Fibroblast of lung (primary cell): ENCODE measurements at regions not wholly inside any gene's neighbourhood (a gene's known extent, or its start where the extent isn't known, plus 50 kb on each side); places are given as distances from the start of the nearest gene placed in this dataset.
A peak's percentile ranks its signal among the peaks of the same experiment; 100 is the strongest.

Source experiments
- DNase-seq, 2 donors: peaks; one replicate each; pipeline versions ENCODE4 v3.0.0 to v3.0.0-alpha.2; 2010; ENCODE audit warnings: low read depth in 2 of 2
- H2AFZ ChIP-seq: 2 replicates; pipeline ENCODE4 v1.5.1; 2012; ENCODE audit warnings: low read length, control low read depth, inconsistent platforms
- H3K27ac ChIP-seq: 2 replicates; pipeline ENCODE4 v1.5.1; 2011; ENCODE audit warnings: low read length, control low read depth; ENCODE audit not compliant: insufficient read depth
- H3K27me3 ChIP-seq: 2 replicates; pipeline ENCODE4 v1.5.1; 2011; ENCODE audit warnings: mild to moderate bottlenecking, low read length; ENCODE audit not compliant: control insufficient read depth, insufficient read depth
- H3K36me3 ChIP-seq: 2 replicates; pipeline ENCODE4 v1.5.1; 2011; ENCODE audit warnings: low read length; ENCODE audit not compliant: control insufficient read depth, insufficient read depth
- H3K4me1 ChIP-seq: 2 replicates; pipeline ENCODE4 v1.5.1; 2011; ENCODE audit warnings: low read length; ENCODE audit not compliant: control insufficient read depth, insufficient read depth; ENCODE audit errors: extremely low read depth
- H3K4me2 ChIP-seq: 2 replicates; pipeline ENCODE4 v1.5.1; 2011; ENCODE audit warnings: low read length, control low read depth; ENCODE audit not compliant: insufficient read depth; ENCODE audit errors: extremely low read depth
- H3K4me3 ChIP-seq, 4 experiments: fragments of 200-600 bp in 1 of 4; sonication (generic) in 1 of 4; replicated peaks in 1 of 4; 2 replicates each; pipeline ENCODE4 v1.5.1; 2011 to 2016; ENCODE audit warnings: low read length in 4 of 4, low read depth in 3 of 4, mild to moderate bottlenecking in 3 of 4, control low read depth in 2 of 4, inconsistent platforms in 1 of 4, mixed read lengths in 1 of 4; ENCODE audit not compliant: insufficient read depth in 1 of 4; ENCODE audit errors: control extremely low read depth in 1 of 4
- H3K79me2 ChIP-seq: 2 replicates; pipeline ENCODE4 v1.5.1; 2012; ENCODE audit warnings: mild to moderate bottlenecking, low read length, inconsistent platforms; ENCODE audit not compliant: control insufficient read depth, insufficient read depth
- H3K9ac ChIP-seq: 2 replicates; pipeline ENCODE4 v1.5.1; 2011; ENCODE audit warnings: mild to moderate bottlenecking, low read length, control low read depth; ENCODE audit not compliant: insufficient read depth
- H3K9me3 ChIP-seq: 2 replicates; pipeline ENCODE4 v1.5.1; 2012; ENCODE audit warnings: low read depth, low read length; ENCODE audit not compliant: control insufficient read depth, insufficient read depth
- H4K20me1 ChIP-seq: 2 replicates; pipeline ENCODE4 v1.5.1; 2011; ENCODE audit warnings: low read length; ENCODE audit not compliant: control insufficient read depth, insufficient read depth; ENCODE audit errors: extremely low read depth
- CTCF ChIP-seq, 2 donors: IDR thresholded peaks in 1 of 2; conservative IDR thresholded peaks in 1 of 2; 1 replicate in 1 of 2; 2 replicates in 1 of 2; pipeline ENCODE4 v1.5.1; 2011 to 2012; ENCODE audit warnings: low read length in 2 of 2, control low read depth in 1 of 2, inconsistent platforms in 1 of 2, low read depth in 1 of 2, mild to moderate bottlenecking in 1 of 2
- EZH2 ChIP-seq: IDR thresholded peaks from 2 replicates; pipeline ENCODE4 v1.5.1; 2012; ENCODE audit warnings: low read length, control low read depth, mild to moderate bottlenecking; ENCODE audit errors: missing control alignments

GRCh38 chr16:63628812-63629211 lies 1493.1 kb downstream of the CDH11 start:
- no peaks in the 10 kb centered on the region for H3K4me1 ChIP-seq
- no peak overlapping the region for H3K4me3 ChIP-seq
- no peak overlapping the region for H3K4me2 ChIP-seq
- H3K79me2 ChIP-seq = no peaks in the 10 kb centered on the region
- H3K9me3 ChIP-seq = no peaks in the 10 kb centered on the region
- TF ChIP-seq EZH2 = no peak
- no peak for TF ChIP-seq CTCF (conservative IDR thresholded peaks at IDR 0.05 in 1 of 2, IDR thresholded peaks at IDR 0.05 in 1 of 2; ENCODE audit: low read depth in 1 of 2, low read length in 2 of 2)
- no peaks in the 10 kb centered on the region for H4K20me1 ChIP-seq
- H3K36me3 ChIP-seq = no peaks in the 10 kb centered on the region
- no peak overlapping the region for H3K9ac ChIP-seq
- no peak overlapping the region for H3K27ac ChIP-seq
- H2AFZ ChIP-seq = no peak overlapping the region
- H3K27me3 ChIP-seq = no peaks in the 10 kb centered on the region
- DNase-seq = no peak

DNA sequence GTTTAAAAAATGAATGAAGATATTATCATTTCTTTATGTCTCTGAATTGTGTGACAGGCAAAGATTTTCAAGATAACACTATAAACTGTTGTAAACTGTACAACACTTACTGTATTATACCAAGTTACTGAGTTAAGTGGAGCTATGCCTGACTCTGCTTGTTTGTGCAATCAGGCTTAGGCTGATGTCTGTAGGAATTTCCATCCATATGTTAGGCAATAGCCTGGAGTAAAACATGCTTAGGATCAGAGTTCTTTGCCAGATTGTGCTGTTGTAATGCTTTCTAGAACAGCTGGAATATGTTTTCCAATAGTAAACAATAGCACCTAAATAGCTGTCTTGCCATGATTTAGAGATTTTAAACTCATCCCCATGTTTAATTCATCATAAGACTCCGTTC lies 1496.7 kb downstream of the CDH11 start:
- Histone ChIP-seq H3K27ac (no peak overlapping the region), H3K79me2 (no peaks in the 10 kb centered on the region), H3K36me3 (no peaks in the 10 kb centered on the region), H4K20me1 (no peaks in the 10 kb centered on the region), H3K4me2 (no peak overlapping the region), H3K9ac (no peak overlapping the region), H3K4me3 (no peak overlapping the region), H2AFZ (no peak overlapping the region), H3K27me3 (no peaks in the 10 kb centered on the region), H3K4me1 (no peaks in the 10 kb centered on the region), H3K9me3 (no peaks in the 10 kb centered on the region)
- TF ChIP-seq CTCF (conservative IDR thresholded peaks at IDR 0.05 in 1 of 2, IDR thresholded peaks at IDR 0.05 in 1 of 2; ENCODE audit: low read depth in 1 of 2, low read length in 2 of 2) (no peak), EZH2 (no peak)
- DNase-seq = peak in 1 of 2 donors; percentile 50

DNA sequence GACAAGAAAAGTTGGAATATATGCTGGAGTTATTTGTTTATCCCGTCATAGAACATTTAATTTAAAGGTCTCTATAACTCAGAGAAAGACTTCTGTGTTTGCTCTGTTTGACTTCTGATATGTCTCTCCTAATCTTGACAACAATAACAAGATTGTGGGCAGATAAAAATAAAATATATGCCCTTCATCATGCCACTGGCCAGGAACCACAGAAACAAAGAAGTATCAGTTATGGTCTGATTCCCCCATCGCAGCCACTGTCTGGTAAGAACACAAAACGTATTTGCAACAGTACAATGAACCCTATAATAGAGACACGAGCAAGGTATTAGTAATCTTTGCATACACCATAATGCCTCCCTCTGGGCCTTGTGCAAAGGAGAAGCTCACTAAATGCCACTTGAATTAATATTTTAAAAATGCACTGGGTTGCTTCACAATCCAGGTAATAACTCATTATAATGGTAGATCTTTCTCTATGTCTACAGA lies 1498.3 kb downstream of the CDH11 start:
- no peaks in the 10 kb centered on the region for H3K27me3 ChIP-seq
- H3K4me1 ChIP-seq = no peaks in the 10 kb centered on the region
- DNase-seq = no peak
- H3K4me3 ChIP-seq = no peak overlapping the region
- no peak overlapping the region for H3K27ac ChIP-seq
- H3K9ac ChIP-seq = no peak overlapping the region
- H3K4me2 ChIP-seq = no peak overlapping the region
- H2AFZ ChIP-seq = no peak overlapping the region
- no peaks in the 10 kb centered on the region for H4K20me1 ChIP-seq
- no peaks in the 10 kb centered on the region for H3K79me2 ChIP-seq
- H3K36me3 ChIP-seq = no peaks in the 10 kb centered on the region
- no peak for TF ChIP-seq EZH2
- no peak for TF ChIP-seq CTCF (conservative IDR thresholded peaks at IDR 0.05 in 1 of 2, IDR thresholded peaks at IDR 0.05 in 1 of 2; ENCODE audit: low read depth in 1 of 2, low read length in 2 of 2)
- no peaks in the 10 kb centered on the region for H3K9me3 ChIP-seq
